ENCODE measurements at regions not wholly inside any gene's neighbourhood (a gene's known extent, or its start where the extent isn't known, plus 50 kb on each side); places are given as distances from the start of the nearest gene placed in this dataset.

DNA sequence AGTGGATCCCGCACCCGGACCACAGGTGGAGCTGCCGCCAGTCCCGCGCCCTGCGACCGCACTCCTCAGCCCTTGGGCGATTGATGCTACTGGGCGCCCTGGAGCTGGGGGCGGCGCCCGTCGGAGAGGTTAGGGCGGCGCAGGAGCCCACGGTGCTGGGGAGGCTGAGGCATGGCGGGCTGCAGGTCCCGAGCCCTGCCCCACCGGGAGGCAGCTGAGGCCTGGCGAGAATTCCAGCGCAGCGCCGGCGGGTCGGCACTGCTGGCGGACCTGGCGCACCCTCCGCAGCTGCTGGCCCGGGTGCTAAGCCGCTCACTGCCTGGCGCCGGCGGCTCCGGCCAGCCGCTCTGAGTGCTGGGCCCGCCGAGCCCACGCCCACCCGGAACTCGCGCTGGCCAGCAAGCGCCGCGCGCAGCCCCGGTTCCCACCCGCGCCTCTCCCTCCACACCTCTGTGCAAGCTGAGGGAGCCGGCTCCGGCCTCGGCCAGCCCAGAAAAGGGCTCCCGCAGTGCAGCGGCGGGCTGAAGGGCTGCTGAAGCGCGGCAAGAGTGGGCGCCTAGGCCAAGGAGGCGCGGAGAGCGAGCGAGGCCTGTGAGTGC lies 1256.5 kb downstream of the STIM2 start:
- no peak overlapping the region for H2AFZ ChIP-seq (ENCODE audit: low read length)
- H3K9ac ChIP-seq (ENCODE audit: insufficient read depth, low read length), result no peak overlapping the region
- no peaks in the 10 kb centered on the region for H3K9me3 ChIP-seq (ENCODE audit: control insufficient read depth, insufficient read depth, low read depth, low read length)
- no peaks in the 10 kb centered on the region for H4K20me1 ChIP-seq (ENCODE audit: control insufficient read depth, extremely low read depth, insufficient read depth, low read length)
- H3K36me3 ChIP-seq (ENCODE audit: control insufficient read depth, insufficient read depth, low read length), result no peaks in the 10 kb centered on the region
- H3K27me3 ChIP-seq (ENCODE audit: control insufficient read depth, insufficient read depth, low read length), result no peaks in the 10 kb centered on the region
- no peak for TF ChIP-seq CTCF (conservative IDR thresholded peaks at IDR 0.05 in 1 of 2, IDR thresholded peaks at IDR 0.05 in 1 of 2; ENCODE audit: low read depth in 1 of 2, low read length in 2 of 2)
- no peak for TF ChIP-seq EZH2 (IDR thresholded peaks at IDR 0.05; ENCODE audit: low read length, missing control alignments)
- no peaks in the 10 kb centered on the region for H3K4me1 ChIP-seq (ENCODE audit: control insufficient read depth, extremely low read depth, insufficient read depth, low read length)
- H3K4me3 ChIP-seq (replicated peaks in 1 of 4; ENCODE audit: control extremely low read depth in 1 of 4, insufficient read depth in 1 of 4, low read depth in 3 of 4, low read length in 4 of 4), result no peak overlapping the region
- DNase-seq (ENCODE audit: low read depth in 2 of 2), result no peak
- H3K79me2 ChIP-seq (ENCODE audit: control insufficient read depth, insufficient read depth, low read length), result no peaks in the 10 kb centered on the region
- H3K27ac ChIP-seq (ENCODE audit: insufficient read depth, low read length), result no peak overlapping the region
- H3K4me2 ChIP-seq (ENCODE audit: extremely low read depth, insufficient read depth, low read length), result no peak overlapping the region

DNA sequence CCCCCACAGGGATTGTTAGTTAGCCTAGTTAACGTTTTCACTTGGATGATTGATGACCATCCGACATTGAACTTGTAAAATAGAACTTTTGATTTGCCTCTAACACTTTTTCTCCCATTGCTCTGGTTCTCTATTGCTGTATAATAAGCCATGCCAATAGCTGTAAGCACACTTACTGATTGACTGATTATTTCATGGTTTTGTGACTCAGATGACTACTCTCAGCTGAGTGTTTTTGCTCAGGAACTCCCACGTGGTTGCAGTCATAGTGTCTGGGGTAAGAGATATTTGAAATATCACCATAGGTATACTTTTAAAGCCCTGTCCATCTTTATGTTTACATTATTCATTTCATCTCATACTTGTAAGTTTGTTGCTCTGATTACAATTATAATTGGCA lies 1285.5 kb downstream of the STIM2 start:
- no peak overlapping the region for H3K4me2 ChIP-seq (ENCODE audit: extremely low read depth, insufficient read depth, low read length)
- no peaks in the 10 kb centered on the region for H3K27me3 ChIP-seq (ENCODE audit: control insufficient read depth, insufficient read depth, low read length)
- TF ChIP-seq CTCF (conservative IDR thresholded peaks at IDR 0.05 in 1 of 2, IDR thresholded peaks at IDR 0.05 in 1 of 2; ENCODE audit: low read depth in 1 of 2, low read length in 2 of 2), result no peak
- no peak for TF ChIP-seq EZH2 (IDR thresholded peaks at IDR 0.05; ENCODE audit: low read length, missing control alignments)
- no peak overlapping the region for H3K27ac ChIP-seq (ENCODE audit: insufficient read depth, low read length)
- no peaks in the 10 kb centered on the region for H3K36me3 ChIP-seq (ENCODE audit: control insufficient read depth, insufficient read depth, low read length)
- H2AFZ ChIP-seq (ENCODE audit: low read length), result no peak overlapping the region
- no peak overlapping the region for H3K9ac ChIP-seq (ENCODE audit: insufficient read depth, low read length)
- DNase-seq (ENCODE audit: low read depth in 2 of 2), result no peak
- no peaks in the 10 kb centered on the region for H4K20me1 ChIP-seq (ENCODE audit: control insufficient read depth, extremely low read depth, insufficient read depth, low read length)
- H3K4me3 ChIP-seq (replicated peaks in 1 of 4; ENCODE audit: control extremely low read depth in 1 of 4, insufficient read depth in 1 of 4, low read depth in 3 of 4, low read length in 4 of 4), result no peak overlapping the region
- no peaks in the 10 kb centered on the region for H3K9me3 ChIP-seq (ENCODE audit: control insufficient read depth, insufficient read depth, low read depth, low read length)
- H3K4me1 ChIP-seq (ENCODE audit: control insufficient read depth, extremely low read depth, insufficient read depth, low read length), result no peaks in the 10 kb centered on the region
- no peaks in the 10 kb centered on the region for H3K79me2 ChIP-seq (ENCODE audit: control insufficient read depth, insufficient read depth, low read length)

- H3K27ac ChIP-seq (ENCODE audit: insufficient read depth, low read length), result no peak overlapping the region
- TF ChIP-seq CTCF (conservative IDR thresholded peaks at IDR 0.05 in 1 of 2, IDR thresholded peaks at IDR 0.05 in 1 of 2; ENCODE audit: low read depth in 1 of 2, low read length in 2 of 2) (no peak), EZH2 (IDR thresholded peaks at IDR 0.05; ENCODE audit: low read length, missing control alignments) (no peak)
These were observed 1287.6 kb downstream of the STIM2 start for GRCh38 chr4:28148221-28148620.

More at GRCh38 chr4:28148221-28148620, 1287.6 kb downstream of the STIM2 start:
- Histone ChIP-seq H2AFZ (ENCODE audit: low read length) (no peak overlapping the region), H3K79me2 (ENCODE audit: control insufficient read depth, insufficient read depth, low read length) (no peaks in the 10 kb centered on the region), H3K9ac (ENCODE audit: insufficient read depth, low read length) (no peak overlapping the region), H3K4me2 (ENCODE audit: extremely low read depth, insufficient read depth, low read length) (no peak overlapping the region), H3K4me1 (ENCODE audit: control insufficient read depth, extremely low read depth, insufficient read depth, low read length) (no peaks in the 10 kb centered on the region), H3K36me3 (ENCODE audit: control insufficient read depth, insufficient read depth, low read length) (no peaks in the 10 kb centered on the region), H3K27me3 (ENCODE audit: control insufficient read depth, insufficient read depth, low read length) (no peaks in the 10 kb centered on the region), H3K9me3 (ENCODE audit: control insufficient read depth, insufficient read depth, low read depth, low read length) (no peaks in the 10 kb centered on the region), H3K4me3 (replicated peaks in 1 of 4; ENCODE audit: control extremely low read depth in 1 of 4, insufficient read depth in 1 of 4, low read depth in 3 of 4, low read length in 4 of 4) (no peak overlapping the region), H4K20me1 (ENCODE audit: control insufficient read depth, extremely low read depth, insufficient read depth, low read length) (no peaks in the 10 kb centered on the region)
- no peak for DNase-seq (ENCODE audit: low read depth in 2 of 2)

All from fibroblast of lung (primary cell).